ENCODE measurements at regions not wholly inside any gene's neighbourhood (a gene's known extent, or its start where the extent isn't known, plus 50 kb on each side); places are given as distances from the start of the nearest gene placed in this dataset.

- no peak for DNase-seq (ENCODE audit: low read depth)
These were observed 74.4 kb upstream of the CLEC14A start for GRCh38 chr14:38330275-38330674.

- no peak for DNase-seq (ENCODE audit: low read depth)
These were observed 73.4 kb upstream of the CLEC14A start for GRCh38 chr14:38329246-38329645.

DNA sequence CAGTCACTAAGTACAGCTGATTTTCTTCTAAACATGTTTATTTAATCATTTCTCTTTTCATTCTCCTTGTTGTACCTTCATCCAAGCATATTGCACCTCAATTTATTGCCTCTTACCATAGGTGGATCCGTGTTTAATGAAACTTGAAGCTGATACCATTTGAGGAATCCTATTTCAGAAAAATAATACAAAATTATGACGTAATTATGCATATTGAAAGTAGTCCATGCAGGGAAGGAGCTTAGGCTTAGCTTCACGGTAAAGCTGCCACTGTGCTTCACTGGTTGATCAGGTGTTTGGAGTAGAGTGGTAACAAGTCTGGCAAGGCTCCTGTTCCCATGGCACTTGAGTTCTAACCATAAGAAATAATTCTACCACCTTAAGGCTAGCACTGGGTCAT lies 61.0 kb upstream of the CLEC14A start:
- DNase-seq (ENCODE audit: low read depth): no peak

DNA sequence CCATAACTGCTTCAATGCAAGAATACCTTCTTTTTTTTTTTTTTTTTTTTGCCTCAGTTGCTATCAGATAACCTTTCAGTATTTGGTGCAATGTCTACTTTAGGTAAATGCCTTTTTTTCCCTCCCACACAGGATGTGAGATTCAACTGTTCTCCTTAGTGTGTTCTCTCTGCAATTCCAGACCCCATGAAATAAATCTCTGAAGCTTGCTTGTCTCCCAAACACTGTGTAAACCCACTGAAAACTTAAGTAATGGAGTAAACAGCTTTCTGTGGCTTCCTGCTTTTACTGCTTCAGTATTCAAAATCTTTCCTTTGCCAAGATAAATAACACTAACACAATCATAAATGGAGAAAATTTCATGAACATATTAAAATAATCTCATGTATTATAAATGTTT lies 55.8 kb upstream of the CLEC14A start:
- no peak for DNase-seq (ENCODE audit: low read depth)

GRCh38 chr14:38310420-38310995 lies 54.6 kb upstream of the CLEC14A start:
- no peak for DNase-seq (ENCODE audit: low read depth)

- DNase-seq (ENCODE audit: low read depth): no peak
These were observed 53.8 kb upstream of the CLEC14A start for GRCh38 chr14:38309522-38310277.
